H1 (cell line): ENCODE measurements at regions not wholly inside any gene's neighbourhood (a gene's known extent, or its start where the extent isn't known, plus 50 kb on each side); places are given as distances from the start of the nearest gene placed in this dataset.

Source experiments
- CTCF ChIA-PET: fragments of 300-600 bp; sonication (Branson Sonifier 250); formaldehyde crosslinking; loops from one replicate; lab custom pipeline; 2021; ENCODE audit not compliant: partially characterized antibody; lab: Charles Lee
- POLR2A ChIA-PET: fragments of 300-600 bp; sonication (Branson Sonifier 250); formaldehyde crosslinking; loops from one replicate; lab custom pipeline; 2021; ENCODE audit warnings: inconsistent platforms; ENCODE audit not compliant: partially characterized antibody; lab: Charles Lee
- DNase-seq, 2 experiments: peaks; one replicate each; pipeline versions ENCODE4 v3.0.0 to v3.0.0-alpha.2; 2010 to 2022; ENCODE audit warnings: low spot score in 2 of 2, low read depth in 1 of 2, mixed read lengths in 1 of 2
- FAIRE-seq: peaks from 2 replicates; lab custom pipeline; 2011; peaks lifted over from hg19 to GRCh38; lab: Jason Lieb, UNC
- H2AFZ ChIP-seq: 2 replicates; pipeline ENCODE4 v1.8.1; 2012; ENCODE audit warnings: low read length, inconsistent platforms
- H2AK5ac ChIP-seq: 2 replicates; pipeline ENCODE4 v1.6.1; 2013; ENCODE audit warnings: low read depth, low read length
- H2BK120ac ChIP-seq: replicated peaks from 2 replicates; pipeline ENCODE3; 2013; ENCODE audit warnings: low read depth, low read length, inconsistent platforms
- H2BK12ac ChIP-seq: 2 replicates; pipeline ENCODE4 v1.6.1; 2013; ENCODE audit warnings: low read depth, low read length
- H2BK15ac ChIP-seq: 2 replicates; pipeline ENCODE4 v1.6.1; 2013; ENCODE audit warnings: low read length
- H2BK20ac ChIP-seq: 2 replicates; pipeline ENCODE4 v1.6.1; 2013; ENCODE audit warnings: low read length
- H2BK5ac ChIP-seq: 2 replicates; pipeline ENCODE4 v1.6.1; 2013; ENCODE audit warnings: low read depth, low read length
- H3K14ac ChIP-seq: 2 replicates; pipeline ENCODE4 v1.6.1; 2013; ENCODE audit warnings: inconsistent platforms; ENCODE audit not compliant: insufficient read length
- H3K18ac ChIP-seq: 2 replicates; pipeline ENCODE4 v1.6.1; 2013; ENCODE audit warnings: low read length; ENCODE audit errors: extremely low read depth
- H3K23ac ChIP-seq: 2 replicates; pipeline ENCODE4 v1.6.1; 2013; ENCODE audit warnings: inconsistent platforms; ENCODE audit not compliant: insufficient read length
- H3K23me2 ChIP-seq: 2 replicates; pipeline ENCODE4 v1.6.1; 2013; ENCODE audit warnings: low read depth, low read length
- H3K27ac ChIP-seq: 2 replicates; pipeline ENCODE4 v1.6.1; 2011; ENCODE audit warnings: low read depth, low read length, inconsistent platforms
- H3K27me3 ChIP-seq, 4 experiments: replicated peaks in 1 of 4; 1 replicate in 1 of 4; 2 replicates in 3 of 4; pipeline versions ENCODE4 v1.6.1 to v1.8.1; 2011 to 2013; ENCODE audit warnings: low read length in 3 of 4, mild to moderate bottlenecking in 3 of 4, inconsistent platforms in 2 of 4, mixed read lengths in 2 of 4, moderate library complexity in 1 of 4; ENCODE audit not compliant: control insufficient read depth in 3 of 4, insufficient read depth in 3 of 4; ENCODE audit errors: extremely low read depth in 1 of 4
- H3K36me3 ChIP-seq, 4 experiments: 2 replicates each; pipeline versions ENCODE4 v1.6.1 to v1.8.1; 2011 to 2013; ENCODE audit warnings: mild to moderate bottlenecking in 4 of 4, low read length in 3 of 4, moderate library complexity in 2 of 4, control low read depth in 1 of 4, inconsistent platforms in 1 of 4; ENCODE audit not compliant: insufficient read depth in 4 of 4, control insufficient read depth in 2 of 4
- H3K4ac ChIP-seq: replicated peaks from 2 replicates; pipeline ENCODE3; 2013; ENCODE audit warnings: low read length, low read depth, mixed read lengths, inconsistent platforms; ENCODE audit not compliant: insufficient read length
- H3K4me1 ChIP-seq, 4 experiments: replicated peaks in 1 of 4; 1 replicate in 1 of 4; 2 replicates in 3 of 4; pipeline versions ENCODE4 v1.6.1 to v1.8.1; 2011 to 2013; ENCODE audit warnings: low read length in 3 of 4, inconsistent platforms in 2 of 4, mixed read lengths in 1 of 4; ENCODE audit not compliant: insufficient read depth in 4 of 4, control insufficient read depth in 3 of 4
- H3K4me2 ChIP-seq, 2 experiments: 2 replicates each; pipeline versions ENCODE4 v1.6.1 to v1.8.1; 2011 to 2013; ENCODE audit warnings: low read depth in 2 of 2, low read length in 2 of 2, control low read depth in 1 of 2, inconsistent platforms in 1 of 2, mild to moderate bottlenecking in 1 of 2; ENCODE audit not compliant: insufficient read depth in 1 of 2
- H3K4me3 ChIP-seq, 4 experiments: fragments of 200-600, 300-600 bp in 1 of 4; sonication (generic), shearing (Covaris generic), sonication (Bioruptor Twin) in 1 of 4; 2 replicates each; pipeline versions ENCODE4 v1.5.1 to v1.8.1; 2011 to 2016; ENCODE audit warnings: low read length in 4 of 4, low read depth in 3 of 4, control low read depth in 2 of 4, inconsistent platforms in 2 of 4, mild to moderate bottlenecking in 2 of 4, mixed read lengths in 1 of 4, moderate library complexity in 1 of 4; ENCODE audit not compliant: insufficient read depth in 2 of 4; ENCODE audit errors: extremely low read depth in 1 of 4
- H3K56ac ChIP-seq: replicated peaks from 2 replicates; pipeline ENCODE3; 2013; ENCODE audit warnings: low read depth, mild to moderate bottlenecking, mixed read lengths, low read length, inconsistent platforms; ENCODE audit not compliant: insufficient read length
- H3K79me1 ChIP-seq: 2 replicates; pipeline ENCODE4 v1.6.1; 2013; ENCODE audit warnings: low read depth, low read length, control low read depth
- H3K79me2 ChIP-seq, 2 experiments: 2 replicates each; pipeline versions ENCODE4 v1.6.1 to v1.8.1; 2012 to 2013; ENCODE audit warnings: low read length in 2 of 2, mild to moderate bottlenecking in 2 of 2, inconsistent platforms in 1 of 2; ENCODE audit not compliant: insufficient read depth in 2 of 2, control insufficient read depth in 1 of 2
- H3K9ac ChIP-seq, 4 experiments: replicated peaks in 1 of 4; 1 replicate in 1 of 4; 2 replicates in 3 of 4; pipeline versions ENCODE4 v1.6.1 to v1.8.1; 2011 to 2013; ENCODE audit warnings: low read depth in 3 of 4, low read length in 3 of 4, control low read depth in 2 of 4, mild to moderate bottlenecking in 2 of 4, moderate library complexity in 2 of 4, inconsistent platforms in 1 of 4; ENCODE audit errors: extremely low read depth in 1 of 4
- H3K9me3 ChIP-seq, 2 experiments: 2 replicates each; pipeline versions ENCODE4 v1.6.1 to v1.8.1; 2012 to 2013; ENCODE audit warnings: mild to moderate bottlenecking in 2 of 2, moderate library complexity in 2 of 2, control low read depth in 1 of 2, inconsistent platforms in 1 of 2, low read depth in 1 of 2, low read length in 1 of 2, mixed read lengths in 1 of 2; ENCODE audit not compliant: insufficient read depth in 2 of 2
- H4K20me1 ChIP-seq, 2 experiments: replicated peaks in 1 of 2; 2 replicates each; pipeline versions ENCODE3 to v1.8.1; 2011 to 2013; ENCODE audit warnings: inconsistent platforms in 2 of 2, low read length in 2 of 2, mild to moderate bottlenecking in 1 of 2; ENCODE audit not compliant: insufficient read depth in 2 of 2, control insufficient read depth in 1 of 2
- H4K5ac ChIP-seq: 2 replicates; pipeline ENCODE4 v1.6.1; 2013; ENCODE audit warnings: low read length, low read depth, mixed read lengths, inconsistent platforms; ENCODE audit not compliant: insufficient read length
- H4K8ac ChIP-seq: 2 replicates; pipeline ENCODE4 v1.8.0; 2013; ENCODE audit warnings: mild to moderate bottlenecking, moderate library complexity, low read length, inconsistent platforms; ENCODE audit not compliant: insufficient read depth; ENCODE audit errors: extremely low read depth
- H4K91ac ChIP-seq: replicated peaks from 2 replicates; pipeline ENCODE3; 2013; ENCODE audit warnings: low read length, mixed read lengths, inconsistent platforms; ENCODE audit not compliant: insufficient read length
- MAX ChIP-seq: IDR thresholded peaks from 2 replicates; pipeline ENCODE4 v1.6.1; 2012; ENCODE audit warnings: inconsistent platforms
- WGBS, 2 experiments: shearing (Covaris generic) in 1 of 2; methylation state at CpG; one replicate each; pipeline versions ENCODE4 v1.1.6 to v1.1.7; 2013 to 2015; ENCODE audit warnings: low lambda C conversion rate in 2 of 2, mixed read lengths in 2 of 2, inconsistent platforms in 1 of 2, low coverage in 1 of 2, missing lambda C conversion rate in 1 of 2; ENCODE audit not compliant: insufficient replicate concordance in 2 of 2, insufficient coverage in 1 of 2, insufficient read length in 1 of 2; ENCODE audit errors: extremely low coverage in 1 of 2, missing lambda C conversion rate in 1 of 2; 5-methylcytosine and 5-hydroxymethylcytosine counted together

GRCh38 chr10:10197423-10197822 lies 820.2 kb upstream of the CELF2 start:
- H2BK120ac ChIP-seq = no peak overlapping the region
- H3K14ac ChIP-seq = no peak overlapping the region
- no peak overlapping the region for H2AFZ ChIP-seq
- no peak overlapping the region for H3K27ac ChIP-seq
- no peaks in the 10 kb centered on the region for H3K36me3 ChIP-seq
- H2BK5ac ChIP-seq = no peak overlapping the region
- H3K4me2 ChIP-seq = no peak overlapping the region
- H3K79me2 ChIP-seq = no peaks in the 10 kb centered on the region
- H4K5ac ChIP-seq = no peak overlapping the region
- no peak overlapping the region for H2BK15ac ChIP-seq
- FAIRE-seq (no peak), DNase-seq (no peak)
- ChIA-PET POLR2A (no interaction called here), CTCF (no interaction called here)
- no peak overlapping the region for H2BK12ac ChIP-seq
- H3K56ac ChIP-seq = no peak overlapping the region
- H3K4me1 ChIP-seq = no peaks in the 10 kb centered on the region
- H4K20me1 ChIP-seq = no peaks in the 10 kb centered on the region
- H3K9me3 ChIP-seq = no peaks in the 10 kb centered on the region
- no peak overlapping the region for H2BK20ac ChIP-seq
- H2AK5ac ChIP-seq = no peak overlapping the region
- no peak overlapping the region for H3K4me3 ChIP-seq
- H3K9ac ChIP-seq = no peak overlapping the region
- 98% methylated on average over 4 of the region's 4 CpGs; no CpG with 5 or more reads in 1 of the 2 experiments for WGBS, 2 experiments
- H3K4ac ChIP-seq = no peak overlapping the region
- H3K23ac ChIP-seq = no peak overlapping the region
- no peak overlapping the region for H4K91ac ChIP-seq
- no peak overlapping the region for H3K18ac ChIP-seq
- no peak overlapping the region for H4K8ac ChIP-seq
- H3K23me2 ChIP-seq = no peaks in the 10 kb centered on the region
- H3K79me1 ChIP-seq = no peaks in the 10 kb centered on the region
- H3K27me3 ChIP-seq = no peaks in the 10 kb centered on the region
- no peak for TF ChIP-seq MAX
